Transverse colon (tissue), 3 donors: ENCODE measurements at regions not wholly inside any gene's neighbourhood (a gene's known extent, or its start where the extent isn't known, plus 50 kb on each side); places are given as distances from the start of the nearest gene placed in this dataset.

Source experiments
- CTCF ChIP-seq, 5 experiments: fragments of 200-600 bp in 3 of 5; fragments of 450-650 bp in 2 of 5; sonication (generic) in 3 of 5; IDR thresholded peaks; 1 replicate in 2 of 5; 2 replicates in 3 of 5; pipeline ENCODE4 v1.5.1; 2016 to 2017; ENCODE audit warnings: antibody characterized with exemption in 5 of 5, inconsistent platforms in 3 of 5, mild to moderate bottlenecking in 2 of 5, moderate library complexity in 1 of 5
- EP300 ChIP-seq: sonication (generic); formaldehyde crosslinking; IDR thresholded peaks from one replicate; pipeline ENCODE4 v1.6.1; 2017; ENCODE audit warnings: antibody characterized with exemption, low read depth
- POLR2A ChIP-seq: fragments of 450-650 bp; IDR thresholded peaks from one replicate; pipeline ENCODE4 v1.6.1; 2016; ENCODE audit warnings: antibody characterized with exemption, mild to moderate bottlenecking, moderate library complexity

GRCh38 chr10:117792214-117792613, 249.7 kb downstream of the EMX2 start:
- TF ChIP-seq POLR2A: no peak
- no peak for TF ChIP-seq CTCF (IDR thresholded peaks at IDR 0.05)
- TF ChIP-seq EP300: no peak
